HEK293 (cell line): ENCODE measurements at regions not wholly inside any gene's neighbourhood (a gene's known extent, or its start where the extent isn't known, plus 50 kb on each side); places are given as distances from the start of the nearest gene placed in this dataset.

Source experiments
- KLF1 ChIP-seq: fragments of 450-650 bp; formaldehyde crosslinking; IDR thresholded peaks from 2 replicates; pipeline ENCODE4 v1.5.1; 2016; ENCODE audit warnings: missing biosample characterization, missing genetic modification characterization
- RBAK ChIP-seq: fragments of 450-650 bp; formaldehyde crosslinking; IDR thresholded peaks from 2 replicates; pipeline ENCODE4 v1.5.1; 2016; ENCODE audit warnings: missing biosample characterization, missing genetic modification characterization
- ZBTB7A ChIP-seq: fragments of 450-650 bp; formaldehyde crosslinking; IDR thresholded peaks from 2 replicates; pipeline ENCODE4 v1.5.1; 2016; ENCODE audit warnings: low read depth, missing biosample characterization, missing genetic modification characterization
- ZFHX2 ChIP-seq: fragments of 450-650 bp; formaldehyde crosslinking; conservative IDR thresholded peaks from 2 replicates; pipeline ENCODE4 v1.5.1; 2016; ENCODE audit warnings: missing biosample characterization, missing genetic modification characterization
- ZNF211 ChIP-seq: fragments of 450-650 bp; formaldehyde crosslinking; IDR thresholded peaks from 2 replicates; pipeline ENCODE4 v1.5.1; 2016; ENCODE audit warnings: low read depth, missing biosample characterization, missing genetic modification characterization
- ZNF354C ChIP-seq: fragments of 450-650 bp; formaldehyde crosslinking; IDR thresholded peaks from 2 replicates; pipeline ENCODE4 v1.5.1; 2016; ENCODE audit warnings: missing biosample characterization, missing genetic modification characterization, low read depth, borderline replicate concordance
- ZNF677 ChIP-seq: fragments of 450-650 bp; IDR thresholded peaks from 2 replicates; pipeline ENCODE4 v1.5.0; 2018; ENCODE audit warnings: missing biosample characterization, mild to moderate bottlenecking, missing genetic modification characterization, moderate library complexity
- ZNF76 ChIP-seq: fragments of 450-650 bp; formaldehyde crosslinking; IDR thresholded peaks from 2 replicates; pipeline ENCODE4; 2016; ENCODE audit warnings: low read depth, missing biosample characterization, missing genetic modification characterization, borderline replicate concordance
- ZNF843 ChIP-seq: fragments of 450-650 bp; formaldehyde crosslinking; IDR thresholded peaks from 2 replicates; pipeline ENCODE4 v1.5.1; 2016; ENCODE audit warnings: missing biosample characterization, missing genetic modification characterization
- TF ChIP-seq, protein P1 (sequence below): fragments of 450-650 bp; formaldehyde crosslinking; IDR thresholded peaks from 2 replicates; pipeline ENCODE4 v1.5.1; 2016; ENCODE audit warnings: missing biosample characterization, missing genetic modification characterization
- TF ChIP-seq, protein P2 (sequence below): fragments of 450-650 bp; formaldehyde crosslinking; IDR thresholded peaks from 2 replicates; pipeline ENCODE4 v1.5.1; 2017; ENCODE audit warnings: missing biosample characterization, missing genetic modification characterization

DNA sequence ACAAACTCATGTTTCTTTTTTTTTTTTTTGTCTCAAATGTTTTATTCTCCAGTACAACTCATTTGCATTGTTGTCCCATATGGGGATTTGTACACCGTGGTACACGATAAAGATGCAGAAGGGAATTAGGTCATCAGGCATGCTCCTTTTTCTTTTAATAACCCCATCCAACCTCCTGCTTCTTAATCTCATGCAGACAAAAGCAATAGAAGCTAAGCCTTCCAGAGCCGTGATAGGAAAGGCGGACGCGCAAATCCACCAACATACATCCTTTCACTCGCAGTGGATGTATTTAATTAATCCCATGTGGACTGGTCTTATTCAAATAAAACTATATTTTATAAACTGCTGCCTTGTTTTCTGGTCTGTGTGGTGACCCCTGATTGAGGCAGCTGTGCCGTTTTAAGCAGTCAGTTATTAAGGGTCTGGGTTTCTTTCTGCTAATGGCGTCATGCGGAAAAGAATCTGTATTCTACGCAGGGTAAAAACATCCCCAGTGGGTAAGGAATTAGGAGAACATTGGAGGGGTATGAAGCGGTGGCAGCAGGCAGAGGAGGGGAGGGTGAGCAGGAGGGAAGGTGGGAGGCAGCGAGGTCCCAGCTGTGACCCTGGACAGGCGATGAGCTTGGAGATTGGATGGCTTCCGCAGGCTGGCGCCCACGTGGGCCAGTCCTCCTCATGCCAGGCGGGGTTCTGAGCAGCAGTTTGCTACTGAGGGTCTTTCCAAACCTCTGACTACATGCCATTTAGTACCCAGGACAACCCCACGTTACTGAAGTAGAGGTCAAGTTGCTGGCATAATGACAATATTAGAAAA, 172.8 kb downstream of the LINC00237 start:
- no peak for TF ChIP-seq ZFHX2
- no peak for TF ChIP-seq ZNF843
- TF ChIP-seq ZNF76 (tag by site-specific recombination), result no peak
- TF ChIP-seq, protein P1, sequence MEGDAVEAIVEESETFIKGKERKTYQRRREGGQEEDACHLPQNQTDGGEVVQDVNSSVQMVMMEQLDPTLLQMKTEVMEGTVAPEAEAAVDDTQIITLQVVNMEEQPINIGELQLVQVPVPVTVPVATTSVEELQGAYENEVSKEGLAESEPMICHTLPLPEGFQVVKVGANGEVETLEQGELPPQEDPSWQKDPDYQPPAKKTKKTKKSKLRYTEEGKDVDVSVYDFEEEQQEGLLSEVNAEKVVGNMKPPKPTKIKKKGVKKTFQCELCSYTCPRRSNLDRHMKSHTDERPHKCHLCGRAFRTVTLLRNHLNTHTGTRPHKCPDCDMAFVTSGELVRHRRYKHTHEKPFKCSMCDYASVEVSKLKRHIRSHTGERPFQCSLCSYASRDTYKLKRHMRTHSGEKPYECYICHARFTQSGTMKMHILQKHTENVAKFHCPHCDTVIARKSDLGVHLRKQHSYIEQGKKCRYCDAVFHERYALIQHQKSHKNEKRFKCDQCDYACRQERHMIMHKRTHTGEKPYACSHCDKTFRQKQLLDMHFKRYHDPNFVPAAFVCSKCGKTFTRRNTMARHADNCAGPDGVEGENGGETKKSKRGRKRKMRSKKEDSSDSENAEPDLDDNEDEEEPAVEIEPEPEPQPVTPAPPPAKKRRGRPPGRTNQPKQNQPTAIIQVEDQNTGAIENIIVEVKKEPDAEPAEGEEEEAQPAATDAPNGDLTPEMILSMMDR, result no peak
- no peak for TF ChIP-seq ZNF677 (tag by site-specific recombination)
- TF ChIP-seq RBAK (tag by site-specific recombination), result no peak
- TF ChIP-seq ZNF211, result no peak
- TF ChIP-seq ZBTB7A (tag by site-specific recombination), result no peak
- no peak for TF ChIP-seq KLF1 (tag by site-specific recombination)
- TF ChIP-seq ZNF354C (tag by site-specific recombination), result no peak
- TF ChIP-seq, protein P2, sequence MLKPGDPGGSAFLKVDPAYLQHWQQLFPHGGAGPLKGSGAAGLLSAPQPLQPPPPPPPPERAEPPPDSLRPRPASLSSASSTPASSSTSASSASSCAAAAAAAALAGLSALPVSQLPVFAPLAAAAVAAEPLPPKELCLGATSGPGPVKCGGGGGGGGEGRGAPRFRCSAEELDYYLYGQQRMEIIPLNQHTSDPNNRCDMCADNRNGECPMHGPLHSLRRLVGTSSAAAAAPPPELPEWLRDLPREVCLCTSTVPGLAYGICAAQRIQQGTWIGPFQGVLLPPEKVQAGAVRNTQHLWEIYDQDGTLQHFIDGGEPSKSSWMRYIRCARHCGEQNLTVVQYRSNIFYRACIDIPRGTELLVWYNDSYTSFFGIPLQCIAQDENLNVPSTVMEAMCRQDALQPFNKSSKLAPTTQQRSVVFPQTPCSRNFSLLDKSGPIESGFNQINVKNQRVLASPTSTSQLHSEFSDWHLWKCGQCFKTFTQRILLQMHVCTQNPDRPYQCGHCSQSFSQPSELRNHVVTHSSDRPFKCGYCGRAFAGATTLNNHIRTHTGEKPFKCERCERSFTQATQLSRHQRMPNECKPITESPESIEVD, result no peak
